HG03108 (cell line): ENCODE measurements at regions not wholly inside any gene's neighbourhood (a gene's known extent, or its start where the extent isn't known, plus 50 kb on each side); places are given as distances from the start of the nearest gene placed in this dataset.
"Not testable (repeated sequence)": the region's sequence is repeated elsewhere in the genome, so short reads cannot be mapped to it uniquely, and the experiment has no call there.

ENCODE experiments used
- ATAC-seq: cut with Tn5 transposase; IDR thresholded peaks from one replicate; pipeline ENCODE4 v1.9.1; 2021; ENCODE audit warnings: moderate library complexity; ENCODE audit not compliant: unreplicated experiment

GRCh38 chr18:77329651-77330050 is 80.0 kb downstream of the GALR1 start:
- ATAC-seq, result no peak

GRCh38 chr18:77334876-77335275 is 85.2 kb downstream of the GALR1 start:
- ATAC-seq, result no peak

GRCh38 chr18:77337604-77338003 is 88.0 kb downstream of the GALR1 start:
- no peak for ATAC-seq

GRCh38 chr18:77339093-77339492 is 89.4 kb downstream of the GALR1 start:
- no peak for ATAC-seq

GRCh38 chr18:77339623-77340022 is 90.0 kb downstream of the GALR1 start:
- ATAC-seq, result no peak

GRCh38 chr18:77340815-77341214 is 91.2 kb downstream of the GALR1 start:
- no peak for ATAC-seq

- ATAC-seq, result no peak
These were observed 92.1 kb downstream of the GALR1 start for GRCh38 chr18:77341527-77342325.

- ATAC-seq, result no peak
These were observed 93.1 kb downstream of the GALR1 start for GRCh38 chr18:77342736-77343135.

- ATAC-seq, result no peak
These were observed 94.3 kb downstream of the GALR1 start for GRCh38 chr18:77343846-77344510.

- ATAC-seq, result no peak
These were observed 95.3 kb downstream of the GALR1 start for GRCh38 chr18:77344786-77345500.

- no peak for ATAC-seq
These were observed 96.7 kb downstream of the GALR1 start for GRCh38 chr18:77346208-77346810.

- ATAC-seq, result not testable (repeated sequence)
These were observed 103.7 kb downstream of the GALR1 start for GRCh38 chr18:77353349-77353748.

GRCh38 chr18:77359561-77360314 is 110.1 kb downstream of the GALR1 start:
- ATAC-seq, result no peak

GRCh38 chr18:77360315-77361190 is 110.9 kb downstream of the GALR1 start:
- ATAC-seq, result no peak

- ATAC-seq, result no peak
These were observed 111.7 kb downstream of the GALR1 start for GRCh38 chr18:77361382-77361781.

- no peak for ATAC-seq
These were observed 116.0 kb downstream of the GALR1 start for GRCh38 chr18:77365667-77366066.

- ATAC-seq, result no peak
These were observed 116.5 kb downstream of the GALR1 start for GRCh38 chr18:77366067-77366719.

- ATAC-seq, result no peak
These were observed 117.3 kb downstream of the GALR1 start for GRCh38 chr18:77366720-77367641.
